K562 (cell line): ENCODE measurements at regions not wholly inside any gene's neighbourhood (a gene's known extent, or its start where the extent isn't known, plus 50 kb on each side); places are given as distances from the start of the nearest gene placed in this dataset.

ENCODE experiments used
- CHD7 ChIP-seq: fragments of 200-600 bp; sonication (generic); IDR thresholded peaks from one replicate; pipeline ENCODE4 v1.6.1; 2012; ENCODE audit warnings: mild to moderate bottlenecking, low read depth, low read length, inconsistent platforms
- MBD1 ChIP-seq: fragments of 250-450 bp; sonication (Bioruptor Pico); IDR thresholded peaks from 2 replicates; pipeline ENCODE4 v1.8.0; 2022; ENCODE audit warnings: inconsistent platforms
- SRSF7 ChIP-seq: fragments of 200-400 bp; formaldehyde crosslinking; optimal IDR thresholded peaks from 2 replicates; pipeline ENCODE3; 2017; ENCODE audit warnings: mild to moderate bottlenecking, low read depth, low read length
- ZNF133 ChIP-seq: fragments of 250-450 bp; sonication (Bioruptor Pico); IDR thresholded peaks from 2 replicates; pipeline ENCODE4 v1.4.0; 2020; ENCODE audit warnings: mild to moderate bottlenecking
- ZNF644 ChIP-seq: fragments of 200-800 bp; sonication (Bioruptor generic); IDR thresholded peaks from 2 replicates; pipeline ENCODE4 v1.6.1; 2016; ENCODE audit warnings: low read depth, missing genetic modification characterization, missing compliant biosample characterization
- ZSCAN29 ChIP-seq: fragments of 450-650 bp; IDR thresholded peaks from 2 replicates; pipeline ENCODE4 v1.6.1; 2017

- TF ChIP-seq MBD1 (CRISPR knock-in tag) (no peak), ZNF644 (tag) (no peak), CHD7 (no peak), ZSCAN29 (no peak), SRSF7 (no peak), ZNF133 (CRISPR knock-in tag) (no peak)
Measured at GRCh38 chr16:87032554-87032953, 284.6 kb downstream of the C16orf95 start (continued).
